ENCODE measurements at regions not wholly inside any gene's neighbourhood (a gene's known extent, or its start where the extent isn't known, plus 50 kb on each side); places are given as distances from the start of the nearest gene placed in this dataset.

DNA sequence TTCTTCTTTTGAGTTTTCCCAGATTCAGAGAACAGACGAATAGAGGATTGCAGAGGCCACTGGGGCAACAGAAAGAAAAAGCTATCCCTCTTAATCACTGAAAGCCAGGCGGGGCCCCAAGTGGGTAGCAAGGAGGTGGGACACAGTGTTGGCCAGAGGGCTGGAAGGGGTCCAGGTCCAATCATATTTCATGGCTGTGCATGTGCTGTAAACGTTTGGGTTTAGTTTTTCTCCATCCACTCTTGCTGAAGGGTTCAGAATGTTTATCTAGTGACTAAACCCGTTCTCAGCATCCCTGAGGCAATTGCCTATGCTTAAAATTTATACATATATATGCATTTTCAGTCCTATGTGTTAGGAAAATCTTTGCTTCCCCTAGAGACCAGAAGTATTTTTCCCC is 99.4 kb upstream of the EPHA4 start:
- TF ChIP-seq, protein P1, sequence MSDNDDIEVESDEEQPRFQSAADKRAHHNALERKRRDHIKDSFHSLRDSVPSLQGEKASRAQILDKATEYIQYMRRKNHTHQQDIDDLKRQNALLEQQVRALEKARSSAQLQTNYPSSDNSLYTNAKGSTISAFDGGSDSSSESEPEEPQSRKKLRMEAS (IDR thresholded peaks at IDR 0.05): no peak
- no peak for TF ChIP-seq EP300 (IDR thresholded peaks at IDR 0.05; ENCODE audit: borderline replicate concordance in 1 of 2, low read depth in 2 of 2, low read length in 2 of 2)

Measured in H1 (cell line).